Peyer's patch (tissue), 4 donors: ENCODE measurements at regions not wholly inside any gene's neighbourhood (a gene's known extent, or its start where the extent isn't known, plus 50 kb on each side); places are given as distances from the start of the nearest gene placed in this dataset.

ENCODE experiments used
- POLR2A ChIP-seq, 2 donors: fragments of 450-650 bp; IDR thresholded peaks; one replicate each; pipeline ENCODE4 v1.5.1; 2017; ENCODE audit warnings: antibody characterized with exemption in 2 of 2, mild to moderate bottlenecking in 2 of 2, moderate library complexity in 2 of 2
- TF ChIP-seq, protein P1 (sequence below), 6 experiments: fragments of 450-650 bp in 4 of 6; fragments of 200-600 bp in 2 of 6; sonication (generic) in 1 of 6; IDR thresholded peaks; one replicate each; pipeline ENCODE4 v1.5.1; 2017 to 2019; ENCODE audit warnings: antibody characterized with exemption in 6 of 6, mild to moderate bottlenecking in 3 of 6, moderate library complexity in 1 of 6

DNA sequence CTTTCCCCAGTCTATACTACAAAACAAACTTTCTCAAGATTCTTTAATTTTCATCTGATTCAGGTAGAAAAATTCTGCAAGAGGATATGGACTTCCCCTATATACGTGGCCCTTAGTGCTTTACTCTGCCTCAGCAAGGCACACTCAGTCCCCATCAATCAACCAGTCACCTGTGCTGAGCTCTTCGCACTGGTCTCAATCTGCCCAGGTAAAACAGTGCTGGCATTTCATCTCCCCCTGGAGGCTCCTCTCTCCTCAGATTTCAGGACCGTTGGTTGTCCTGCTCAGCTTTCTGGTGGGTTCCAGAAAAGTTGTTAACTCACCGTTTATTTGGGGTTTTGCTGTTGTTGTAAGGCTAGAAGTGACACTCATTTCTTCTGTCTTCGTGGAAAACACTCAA lies 518.1 kb downstream of the TRIML1 start:
- TF ChIP-seq, protein P1, sequence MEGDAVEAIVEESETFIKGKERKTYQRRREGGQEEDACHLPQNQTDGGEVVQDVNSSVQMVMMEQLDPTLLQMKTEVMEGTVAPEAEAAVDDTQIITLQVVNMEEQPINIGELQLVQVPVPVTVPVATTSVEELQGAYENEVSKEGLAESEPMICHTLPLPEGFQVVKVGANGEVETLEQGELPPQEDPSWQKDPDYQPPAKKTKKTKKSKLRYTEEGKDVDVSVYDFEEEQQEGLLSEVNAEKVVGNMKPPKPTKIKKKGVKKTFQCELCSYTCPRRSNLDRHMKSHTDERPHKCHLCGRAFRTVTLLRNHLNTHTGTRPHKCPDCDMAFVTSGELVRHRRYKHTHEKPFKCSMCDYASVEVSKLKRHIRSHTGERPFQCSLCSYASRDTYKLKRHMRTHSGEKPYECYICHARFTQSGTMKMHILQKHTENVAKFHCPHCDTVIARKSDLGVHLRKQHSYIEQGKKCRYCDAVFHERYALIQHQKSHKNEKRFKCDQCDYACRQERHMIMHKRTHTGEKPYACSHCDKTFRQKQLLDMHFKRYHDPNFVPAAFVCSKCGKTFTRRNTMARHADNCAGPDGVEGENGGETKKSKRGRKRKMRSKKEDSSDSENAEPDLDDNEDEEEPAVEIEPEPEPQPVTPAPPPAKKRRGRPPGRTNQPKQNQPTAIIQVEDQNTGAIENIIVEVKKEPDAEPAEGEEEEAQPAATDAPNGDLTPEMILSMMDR (IDR thresholded peaks at IDR 0.05) = no peak
- no peak for TF ChIP-seq POLR2A (IDR thresholded peaks at IDR 0.05)
